GM12878 (cell line): ENCODE measurements at regions not wholly inside any gene's neighbourhood (a gene's known extent, or its start where the extent isn't known, plus 50 kb on each side); places are given as distances from the start of the nearest gene placed in this dataset.

Source experiments
- ATAC-seq: fragments of 200-7000 bp; cut with Tn5 transposase; 3 replicates; pipeline ENCODE4 v1.9.1; 2020; ENCODE audit warnings: mild to moderate bottlenecking, moderate library complexity
- BruUV-seq: library from RNA; stranded (reverse); fragments of 400-500 nt; replicated peaks from 2 replicates; lab custom pipeline; 2021; lab: Mats Ljungman, UMichigan
- CTCF ChIA-PET: fragments of 300-600 bp; sonication (Branson Sonifier 250); formaldehyde crosslinking; extraction: SDS; loops from one replicate; lab custom pipeline; 2021; ENCODE audit warnings: inconsistent platforms; lab: Yijun Ruan, JAX
- POLR2A ChIA-PET: fragments of 350-600 bp; formaldehyde crosslinking; extraction: SDS; loops from one replicate; lab custom pipeline; 2021; ENCODE audit warnings: inconsistent platforms; lab: Charles Lee
- RAD21 ChIA-PET: fragments of 300-600 bp; sonication (Branson Sonifier 250); formaldehyde crosslinking; loops from one replicate; lab custom pipeline; 2023; ENCODE audit warnings: antibody characterized with exemption; ENCODE audit not compliant: unreplicated experiment; lab: Charles Lee
- SMC1A ChIA-PET: fragments of 300-600 bp; sonication (Branson Sonifier 250); formaldehyde crosslinking; loops from one replicate; lab custom pipeline; 2023; ENCODE audit not compliant: unreplicated experiment, uncharacterized antibody; lab: Charles Lee
- DNase-seq: peaks from one replicate; pipeline ENCODE4 v3.0.0-alpha.2; 2011; ENCODE audit warnings: low read depth, low spot score
- FAIRE-seq: peaks from 3 replicates; lab custom pipeline; 2011; peaks lifted over from hg19 to GRCh38; lab: Jason Lieb, UNC
- H2AFZ ChIP-seq: 2 replicates; pipeline ENCODE4 v1.6.0; 2011; ENCODE audit warnings: low read depth, low read length, control low read depth; ENCODE audit not compliant: control insufficient read depth
- H3K27ac ChIP-seq: 2 replicates; pipeline ENCODE4 v1.5.1; 2011; ENCODE audit warnings: control low read depth; ENCODE audit not compliant: control insufficient read depth, insufficient read depth
- H3K27me3 ChIP-seq, 2 experiments: replicated peaks in 1 of 2; 2 replicates each; pipeline versions ENCODE4 v1.6.0 to v1.6.1; 2011; ENCODE audit warnings: low read length in 1 of 2; ENCODE audit not compliant: control insufficient read depth in 2 of 2, insufficient read depth in 2 of 2
- H3K36me3 ChIP-seq, 2 experiments: 2 replicates each; pipeline ENCODE4 v1.5.1; 2011; ENCODE audit warnings: low read length in 1 of 2; ENCODE audit not compliant: control insufficient read depth in 2 of 2, insufficient read depth in 2 of 2
- H3K4me1 ChIP-seq: 2 replicates; pipeline ENCODE4 v1.6.1; 2011; ENCODE audit warnings: mild to moderate bottlenecking, low read length, moderate library complexity, mixed read lengths; ENCODE audit not compliant: control insufficient read depth, insufficient read depth
- H3K4me2 ChIP-seq: 2 replicates; pipeline ENCODE4 v1.6.0; 2011; ENCODE audit warnings: control low read depth; ENCODE audit not compliant: control insufficient read depth, insufficient read depth
- H3K4me3 ChIP-seq: fragments of 200-600 bp; sonication (generic); 2 replicates; pipeline ENCODE4 v1.5.1; 2016
- H3K79me2 ChIP-seq: 2 replicates; pipeline ENCODE4 v1.6.0; 2011; ENCODE audit warnings: low read length; ENCODE audit not compliant: control insufficient read depth, insufficient read depth
- H3K9ac ChIP-seq: 2 replicates; pipeline ENCODE4 v1.8.0; 2011; ENCODE audit warnings: low read length, control low read depth, mixed read lengths; ENCODE audit not compliant: control insufficient read depth, insufficient read depth
- H3K9me3 ChIP-seq: replicated peaks from 3 replicates; pipeline ENCODE4 v1.5.1; 2011; ENCODE audit warnings: mild to moderate bottlenecking, low read length; ENCODE audit not compliant: control insufficient read depth, insufficient read depth
- H4K20me1 ChIP-seq: 2 replicates; pipeline ENCODE4 v1.6.0; 2011; ENCODE audit not compliant: control insufficient read depth, insufficient read depth
- BRCA1 ChIP-seq: IDR thresholded peaks from 2 replicates; pipeline ENCODE4 v1.6.1; 2011; ENCODE audit warnings: low read depth, low read length, improper control_type of control experiment
- CBX3 ChIP-seq: fragments of 200-600 bp; sonication (generic); IDR thresholded peaks from 2 replicates; pipeline ENCODE4 v1.6.1; 2016; ENCODE audit warnings: low read depth, borderline replicate concordance
- EED ChIP-seq: sonication (generic); IDR thresholded peaks from 2 replicates; pipeline ENCODE4 v1.6.1; 2016; ENCODE audit warnings: antibody characterized with exemption, low read depth
- ETV6 ChIP-seq, 2 experiments: fragments of 450-650 bp in 1 of 2; IDR thresholded peaks in 1 of 2; conservative IDR thresholded peaks in 1 of 2; 2 replicates each; pipeline ENCODE4 v1.6.1; 2014; ENCODE audit warnings: antibody characterized with exemption in 1 of 2, borderline replicate concordance in 1 of 2, low read depth in 1 of 2, mild to moderate bottlenecking in 1 of 2, moderate library complexity in 1 of 2
- NR2C2 ChIP-seq: IDR thresholded peaks from 2 replicates; pipeline ENCODE4 v1.6.1; 2011; ENCODE audit warnings: borderline replicate concordance, low read depth; ENCODE audit not compliant: control insufficient read depth, insufficient read length
- SIX5 ChIP-seq: IDR thresholded peaks from 2 replicates; pipeline ENCODE4 v1.6.1; 2011; ENCODE audit warnings: mild to moderate bottlenecking, low read depth, low read length, moderate library complexity; ENCODE audit not compliant: severe bottlenecking
- WGBS: methylation state at CpG from one replicate; pipeline ENCODE4 v1.1.6; 2016; ENCODE audit warnings: low lambda C conversion rate; ENCODE audit not compliant: insufficient replicate concordance, insufficient coverage; ENCODE audit errors: missing lambda C conversion rate; 5-methylcytosine and 5-hydroxymethylcytosine counted together
- in situ Hi-C: fragments of 300-500 bp; cut with MboI; formaldehyde crosslinking; loops from 9 replicates; pipeline ENCODE4 v1.14.3; 2018; ENCODE audit warnings: mixed read lengths
- intact Hi-C: fragments of 100-400 bp; cut with micrococcal nuclease; formaldehyde crosslinking; loops from one replicate; pipeline ENCODE4 v1.14.2; 2022; ENCODE audit not compliant: unreplicated experiment
- TF ChIP-seq, protein P1 (sequence below): IDR thresholded peaks from 2 replicates; pipeline ENCODE4 v1.6.1; 2012; ENCODE audit warnings: low read depth, low read length, improper control_type of control experiment
- TF ChIP-seq, protein P2 (sequence below): fragments of 450-650 bp; formaldehyde crosslinking; IDR thresholded peaks from 2 replicates; pipeline ENCODE4 v1.5.0; 2022; ENCODE audit warnings: mild to moderate bottlenecking, missing genetic modification characterization
- TF ChIP-seq, protein P3 (sequence below), 3 experiments: IDR thresholded peaks in 2 of 3; conservative IDR thresholded peaks in 1 of 3; 2 replicates each; pipeline ENCODE4 v1.5.1; 2011; ENCODE audit warnings: low read depth in 3 of 3, low read length in 3 of 3, mild to moderate bottlenecking in 3 of 3, control low read depth in 2 of 3, moderate library complexity in 2 of 3, inconsistent platforms in 1 of 3, mixed read lengths in 1 of 3; ENCODE audit not compliant: control insufficient read depth in 2 of 3, insufficient read depth in 1 of 3; ENCODE audit errors: extremely low read depth in 1 of 3

DNA sequence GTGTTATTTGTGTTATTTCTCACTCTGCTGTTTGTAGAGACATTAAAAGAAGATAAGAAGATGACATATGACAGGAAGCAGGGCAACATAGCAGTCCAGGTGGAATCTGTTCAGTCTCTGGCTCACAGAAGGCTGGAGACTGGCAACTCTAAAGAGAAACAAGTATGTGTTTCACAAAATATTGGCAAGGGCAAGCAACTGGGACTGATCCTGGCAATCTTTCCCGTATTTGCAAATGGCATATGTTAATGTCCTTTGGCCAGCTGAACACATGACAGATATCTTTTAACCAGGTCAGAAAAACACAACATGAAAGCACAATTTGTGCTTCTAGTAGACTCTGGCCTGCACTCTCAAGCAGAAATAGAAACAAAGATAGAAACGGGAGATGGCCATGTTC, 1354.1 kb upstream of the EPHA6 start:
- WGBS = 3% methylated on average over 2 of the region's 2 CpGs
- intact Hi-C loops (no loop called here), in situ Hi-C loops (no loop called here)
- TF ChIP-seq, protein P1, sequence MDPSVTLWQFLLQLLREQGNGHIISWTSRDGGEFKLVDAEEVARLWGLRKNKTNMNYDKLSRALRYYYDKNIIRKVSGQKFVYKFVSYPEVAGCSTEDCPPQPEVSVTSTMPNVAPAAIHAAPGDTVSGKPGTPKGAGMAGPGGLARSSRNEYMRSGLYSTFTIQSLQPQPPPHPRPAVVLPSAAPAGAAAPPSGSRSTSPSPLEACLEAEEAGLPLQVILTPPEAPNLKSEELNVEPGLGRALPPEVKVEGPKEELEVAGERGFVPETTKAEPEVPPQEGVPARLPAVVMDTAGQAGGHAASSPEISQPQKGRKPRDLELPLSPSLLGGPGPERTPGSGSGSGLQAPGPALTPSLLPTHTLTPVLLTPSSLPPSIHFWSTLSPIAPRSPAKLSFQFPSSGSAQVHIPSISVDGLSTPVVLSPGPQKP = no peak
- TF ChIP-seq, protein P2, sequence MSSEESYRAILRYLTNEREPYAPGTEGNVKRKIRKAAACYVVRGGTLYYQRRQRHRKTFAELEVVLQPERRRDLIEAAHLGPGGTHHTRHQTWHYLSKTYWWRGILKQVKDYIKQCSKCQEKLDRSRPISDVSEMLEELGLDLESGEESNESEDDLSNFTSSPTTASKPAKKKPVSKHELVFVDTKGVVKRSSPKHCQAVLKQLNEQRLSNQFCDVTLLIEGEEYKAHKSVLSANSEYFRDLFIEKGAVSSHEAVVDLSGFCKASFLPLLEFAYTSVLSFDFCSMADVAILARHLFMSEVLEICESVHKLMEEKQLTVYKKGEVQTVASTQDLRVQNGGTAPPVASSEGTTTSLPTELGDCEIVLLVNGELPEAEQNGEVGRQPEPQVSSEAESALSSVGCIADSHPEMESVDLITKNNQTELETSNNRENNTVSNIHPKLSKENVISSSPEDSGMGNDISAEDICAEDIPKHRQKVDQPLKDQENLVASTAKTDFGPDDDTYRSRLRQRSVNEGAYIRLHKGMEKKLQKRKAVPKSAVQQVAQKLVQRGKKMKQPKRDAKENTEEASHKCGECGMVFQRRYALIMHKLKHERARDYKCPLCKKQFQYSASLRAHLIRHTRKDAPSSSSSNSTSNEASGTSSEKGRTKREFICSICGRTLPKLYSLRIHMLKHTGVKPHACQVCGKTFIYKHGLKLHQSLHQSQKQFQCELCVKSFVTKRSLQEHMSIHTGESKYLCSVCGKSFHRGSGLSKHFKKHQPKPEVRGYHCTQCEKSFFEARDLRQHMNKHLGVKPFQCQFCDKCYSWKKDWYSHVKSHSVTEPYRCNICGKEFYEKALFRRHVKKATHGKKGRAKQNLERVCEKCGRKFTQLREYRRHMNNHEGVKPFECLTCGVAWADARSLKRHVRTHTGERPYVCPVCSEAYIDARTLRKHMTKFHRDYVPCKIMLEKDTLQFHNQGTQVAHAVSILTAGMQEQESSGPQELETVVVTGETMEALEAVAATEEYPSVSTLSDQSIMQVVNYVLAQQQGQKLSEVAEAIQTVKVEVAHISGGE (CRISPR knock-in tag) = no peak
- Histone ChIP-seq H3K36me3 (no peaks in the 10 kb centered on the region), H4K20me1 (no peaks in the 10 kb centered on the region), H3K9ac (no peak overlapping the region), H3K4me2 (no peak overlapping the region), H3K4me1 (no peaks in the 10 kb centered on the region), H3K4me3 (no peak overlapping the region), H3K27me3 (no peaks in the 10 kb centered on the region), H3K79me2 (no peaks in the 10 kb centered on the region), H3K9me3 (no peaks in the 10 kb centered on the region), H2AFZ (no peak overlapping the region), H3K27ac (no peak overlapping the region)
- ChIA-PET POLR2A (no interaction called here), RAD21 (no interaction called here), SMC1A (no interaction called here), CTCF (no interaction called here)
- FAIRE-seq = no peak
- no peak for DNase-seq
- no TSS peak for BruUV-seq
- ATAC-seq = no peak

DNA sequence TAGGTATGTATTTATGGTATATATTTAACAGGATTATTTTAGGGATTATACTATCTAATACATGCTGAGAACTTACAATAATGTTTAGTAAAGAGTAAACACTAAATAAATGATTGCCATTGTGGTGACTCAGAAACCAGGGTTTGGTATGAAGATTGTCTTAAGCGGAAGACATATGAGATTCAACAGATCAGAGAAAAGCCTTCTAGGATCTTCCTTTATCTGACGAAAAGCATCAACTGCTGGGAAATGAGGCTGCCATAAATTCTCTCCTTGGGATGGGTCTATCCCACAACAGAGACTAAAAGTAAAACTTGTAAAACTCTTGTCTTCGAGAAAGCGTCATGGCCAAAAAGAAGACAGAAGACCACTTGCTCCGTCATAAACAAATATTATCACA, 1352.2 kb upstream of the EPHA6 start:
- ChIA-PET SMC1A (no interaction called here), RAD21 (no interaction called here), CTCF (no interaction called here), POLR2A (no interaction called here)
- Histone ChIP-seq H3K27me3 (no peaks in the 10 kb centered on the region), H3K36me3 (no peaks in the 10 kb centered on the region), H3K4me3 (no peak overlapping the region), H3K79me2 (no peaks in the 10 kb centered on the region), H2AFZ (no peak overlapping the region), H3K4me2 (no peak overlapping the region), H4K20me1 (no peaks in the 10 kb centered on the region), H3K9me3 (no peaks in the 10 kb centered on the region), H3K9ac (no peak overlapping the region), H3K27ac (no peak overlapping the region), H3K4me1 (no peaks in the 10 kb centered on the region)
- ATAC-seq = no peak
- in situ Hi-C loops = no loop called here
- WGBS = 20% methylated on average over 5 of the region's 5 CpGs
- intact Hi-C loops = no loop called here
- BruUV-seq = no TSS peak
- no peak for FAIRE-seq
- no peak for DNase-seq
- TF ChIP-seq EED = no peak
- TF ChIP-seq ETV6 (conservative IDR thresholded peaks at IDR 0.05 in 1 of 2, IDR thresholded peaks at IDR 0.05 in 1 of 2; ENCODE audit: borderline replicate concordance in 1 of 2, low read depth in 1 of 2) = no peak
- no peak for TF ChIP-seq SIX5
- TF ChIP-seq BRCA1 = no peak
- TF ChIP-seq NR2C2 = no peak
- TF ChIP-seq, protein P3, sequence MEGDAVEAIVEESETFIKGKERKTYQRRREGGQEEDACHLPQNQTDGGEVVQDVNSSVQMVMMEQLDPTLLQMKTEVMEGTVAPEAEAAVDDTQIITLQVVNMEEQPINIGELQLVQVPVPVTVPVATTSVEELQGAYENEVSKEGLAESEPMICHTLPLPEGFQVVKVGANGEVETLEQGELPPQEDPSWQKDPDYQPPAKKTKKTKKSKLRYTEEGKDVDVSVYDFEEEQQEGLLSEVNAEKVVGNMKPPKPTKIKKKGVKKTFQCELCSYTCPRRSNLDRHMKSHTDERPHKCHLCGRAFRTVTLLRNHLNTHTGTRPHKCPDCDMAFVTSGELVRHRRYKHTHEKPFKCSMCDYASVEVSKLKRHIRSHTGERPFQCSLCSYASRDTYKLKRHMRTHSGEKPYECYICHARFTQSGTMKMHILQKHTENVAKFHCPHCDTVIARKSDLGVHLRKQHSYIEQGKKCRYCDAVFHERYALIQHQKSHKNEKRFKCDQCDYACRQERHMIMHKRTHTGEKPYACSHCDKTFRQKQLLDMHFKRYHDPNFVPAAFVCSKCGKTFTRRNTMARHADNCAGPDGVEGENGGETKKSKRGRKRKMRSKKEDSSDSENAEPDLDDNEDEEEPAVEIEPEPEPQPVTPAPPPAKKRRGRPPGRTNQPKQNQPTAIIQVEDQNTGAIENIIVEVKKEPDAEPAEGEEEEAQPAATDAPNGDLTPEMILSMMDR (IDR thresholded peaks at IDR 0.05 in 2 of 3, conservative IDR thresholded peaks at IDR 0.05 in 1 of 3; ENCODE audit: control insufficient read depth in 2 of 3, extremely low read depth in 1 of 3, insufficient read depth in 1 of 3, low read depth in 3 of 3, low read length in 3 of 3) = no peak
- TF ChIP-seq CBX3 = no peak
